Esophagus squamous epithelium (tissue), 5 donors: ENCODE measurements at regions not wholly inside any gene's neighbourhood (a gene's known extent, or its start where the extent isn't known, plus 50 kb on each side); places are given as distances from the start of the nearest gene placed in this dataset.
"Not testable (repeated sequence)": the region's sequence is repeated elsewhere in the genome, so short reads cannot be mapped to it uniquely, and the experiment has no call there.

Source experiments
- DNase-seq: peaks from one replicate; lab custom pipeline; 2025; lab: John Stamatoyannopoulos, UW
- H3K27ac ChIP-seq, 4 donors: fragments of 200-600 bp; sonication (generic); one replicate each; pipeline ENCODE4 v1.5.1; 2016 to 2019; ENCODE audit warnings: mild to moderate bottlenecking in 1 of 4
- H3K27me3 ChIP-seq, 4 donors: fragments of 200-600 bp; sonication (generic); 1 replicate in 3 of 4; 2 replicates in 1 of 4; pipeline versions ENCODE4 v1.5.1 to v1.6.0; 2017 to 2021; ENCODE audit warnings: antibody characterized with exemption in 1 of 4
- H3K36me3 ChIP-seq, 3 donors: fragments of 200-600 bp; sonication (generic); one replicate each; pipeline ENCODE4 v1.5.1; 2016 to 2019
- H3K4me1 ChIP-seq, 3 donors: fragments of 200-600 bp; sonication (generic); one replicate each; pipeline ENCODE4 v1.5.1; 2017 to 2019
- H3K4me3 ChIP-seq, 4 donors: fragments of 200-600 bp; sonication (generic); 1 replicate in 3 of 4; 2 replicates in 1 of 4; pipeline ENCODE4 v1.5.1; 2016 to 2019; ENCODE audit warnings: mild to moderate bottlenecking in 2 of 4, moderate library complexity in 1 of 4
- H3K9me3 ChIP-seq, 3 donors: fragments of 200-600 bp; sonication (generic); one replicate each; pipeline ENCODE4 v1.5.1; 2016 to 2019
- CTCF ChIP-seq, 6 experiments: fragments of 450-650 bp in 4 of 6; fragments of 200-600 bp in 2 of 6; sonication (generic) in 2 of 6; IDR thresholded peaks; one replicate each; pipeline ENCODE4 v1.5.1; 2016 to 2019; ENCODE audit warnings: antibody characterized with exemption in 6 of 6, mild to moderate bottlenecking in 4 of 6, moderate library complexity in 4 of 6
- POLR2A ChIP-seq, 4 donors: fragments of 450-650 bp; IDR thresholded peaks; one replicate each; pipeline ENCODE4 v1.6.1; 2017; ENCODE audit warnings: antibody characterized with exemption in 4 of 4, mild to moderate bottlenecking in 4 of 4, moderate library complexity in 3 of 4
- WGBS, 2 donors: methylation state at CpG; one replicate each; pipeline ENCODE4 v1.1.5; 2018; 5-methylcytosine and 5-hydroxymethylcytosine counted together
- intact Hi-C: fragments of 100-400 bp; cut with DNase I; formaldehyde crosslinking; loops from one replicate; pipeline ENCODE4 v1.15.0; 2022
- donor health status: DM: yes; HTN: yes; CAD: no.

DNA sequence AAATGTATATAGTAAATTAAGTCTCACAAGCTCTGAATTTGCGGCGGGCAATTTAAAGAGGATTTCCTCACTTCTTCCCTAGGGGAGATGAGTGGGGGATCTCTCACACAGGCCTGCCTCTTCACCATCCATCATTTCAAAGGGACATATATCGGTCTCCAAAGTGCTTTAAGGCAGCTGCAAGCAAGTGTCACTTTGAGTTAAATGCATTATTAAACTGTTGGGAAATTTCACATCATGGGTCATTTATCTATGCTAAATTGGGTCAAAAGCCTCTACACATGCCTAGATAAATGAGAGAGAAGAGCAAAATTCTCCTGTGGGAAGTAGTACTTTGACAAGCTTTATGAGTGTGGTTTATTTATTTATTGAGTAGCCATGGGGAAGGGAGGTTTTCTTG is 1106.1 kb upstream of the GOT2 start:
- H3K9me3 ChIP-seq, result peaks cover 0 to 4% (median 0%) of the 10 kb centered on the region in 3 donors
- intact Hi-C loops, result no loop called here
- no peaks in the 10 kb centered on the region for H3K4me1 ChIP-seq
- H3K4me3 ChIP-seq, result no peak overlapping the region
- H3K27ac ChIP-seq, result no peak overlapping the region
- 68 to 86% methylated on average over 3 of the region's 3 CpGs for WGBS, 2 donors
- no peak for DNase-seq
- no peaks in the 10 kb centered on the region for H3K27me3 ChIP-seq
- no peak for TF ChIP-seq POLR2A (IDR thresholded peaks at IDR 0.05)
- TF ChIP-seq CTCF (IDR thresholded peaks at IDR 0.05), result no peak
- no peaks in the 10 kb centered on the region for H3K36me3 ChIP-seq

DNA sequence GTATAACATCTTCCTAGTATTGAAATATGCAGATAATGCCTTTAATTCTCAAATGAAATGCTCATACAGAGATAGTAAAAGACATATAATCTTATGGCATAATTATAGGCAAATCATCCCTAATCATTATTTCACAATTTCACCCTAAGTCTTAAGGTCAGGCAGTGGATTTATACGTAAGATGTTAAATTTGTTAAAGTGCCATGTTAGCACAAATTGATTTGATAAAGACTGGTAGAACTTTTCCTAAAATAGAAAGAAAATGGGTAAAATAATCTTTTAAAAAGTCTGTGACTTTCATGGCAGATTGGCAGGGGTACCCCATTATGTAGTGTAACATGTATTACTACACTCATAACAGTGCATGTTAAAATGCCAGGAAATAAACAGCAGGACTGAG is 1092.7 kb upstream of the GOT2 start:
- WGBS, 2 donors, result 87 to 94% methylated on average over 1 of the region's 1 CpG
- Histone ChIP-seq H3K36me3 (no peaks in the 10 kb centered on the region), H3K4me3 (no peak overlapping the region), H3K9me3 (no peaks in the 10 kb centered on the region), H3K4me1 (no peaks in the 10 kb centered on the region), H3K27ac (no peak overlapping the region), H3K27me3 (no peaks in the 10 kb centered on the region)
- no peak for DNase-seq
- TF ChIP-seq CTCF (IDR thresholded peaks at IDR 0.05) (no peak), POLR2A (IDR thresholded peaks at IDR 0.05) (no peak)
- intact Hi-C loops, result no loop called here

- DNase-seq, intact Hi-C loops, H3K27ac ChIP-seq, H3K36me3 ChIP-seq, H3K27me3 ChIP-seq, H3K4me1 ChIP-seq, H3K9me3 ChIP-seq, H3K4me3 ChIP-seq: not testable (repeated sequence)
- WGBS, 2 donors, result 100% methylated on average over 1 of the region's 11 CpGs; no CpG with 5 or more reads in 1 of the 2 donors
Measured at GRCh38 chr16:59809488-59809887, 1075.4 kb upstream of the GOT2 start.

DNA sequence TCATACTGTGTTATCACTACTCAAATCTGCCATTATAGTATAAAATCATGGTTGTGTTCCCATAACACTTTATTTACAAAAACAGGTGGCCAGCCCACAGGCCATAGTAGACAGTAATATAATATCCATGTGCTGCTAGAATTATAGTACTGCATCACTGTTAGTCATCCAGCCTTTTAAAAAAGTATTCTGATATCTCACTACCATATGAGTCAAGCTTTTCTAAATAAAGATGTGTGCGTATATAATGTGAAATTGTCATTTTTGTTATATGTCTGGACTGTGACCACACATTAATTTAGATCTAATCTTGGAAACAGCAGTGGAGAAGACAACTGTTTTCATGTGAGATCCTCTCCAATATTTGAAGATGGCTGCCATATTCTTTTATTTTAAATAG is 1049.1 kb upstream of the GOT2 start:
- Histone ChIP-seq H3K4me1 (no peaks in the 10 kb centered on the region), H3K27ac (no peak overlapping the region), H3K9me3 (no peaks in the 10 kb centered on the region), H3K36me3 (no peaks in the 10 kb centered on the region), H3K4me3 (no peak overlapping the region), H3K27me3 (no peaks in the 10 kb centered on the region)
- TF ChIP-seq POLR2A (IDR thresholded peaks at IDR 0.05) (no peak), CTCF (IDR thresholded peaks at IDR 0.05) (no peak)
- intact Hi-C loops, result no loop called here
- no peak for DNase-seq
- WGBS, 2 donors, result 74 to 76% methylated on average over 1 of the region's 1 CpG

DNA sequence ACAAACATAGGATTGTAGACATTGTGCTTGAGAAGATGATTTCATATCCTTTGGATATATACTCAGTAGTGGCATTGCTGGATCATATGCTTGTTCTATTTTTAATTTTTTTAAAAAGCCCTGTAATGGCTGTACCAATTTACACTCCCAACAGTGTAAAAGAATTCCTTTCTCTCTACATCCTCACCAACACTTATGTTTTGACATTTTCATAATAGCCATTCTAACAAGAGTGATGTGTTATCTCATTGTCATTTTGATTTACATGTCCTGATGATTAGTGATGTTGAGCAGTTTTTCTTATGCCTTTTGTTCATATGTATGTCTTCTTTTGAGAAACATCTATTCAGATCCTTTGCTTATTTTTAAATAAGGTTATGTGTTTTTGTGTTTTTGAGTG is 1039.2 kb upstream of the GOT2 start:
- Histone ChIP-seq H3K27ac (no peak overlapping the region), H3K4me1 (no peaks in the 10 kb centered on the region), H3K36me3 (no peaks in the 10 kb centered on the region), H3K27me3 (no peaks in the 10 kb centered on the region), H3K4me3 (no peak overlapping the region), H3K9me3 (no peaks in the 10 kb centered on the region)
- no peak for DNase-seq
- intact Hi-C loops, result no loop called here
- TF ChIP-seq POLR2A (IDR thresholded peaks at IDR 0.05) (no peak), CTCF (IDR thresholded peaks at IDR 0.05) (no peak)

GRCh38 chr16:59759296-59759695 is 1025.2 kb upstream of the GOT2 start:
- TF ChIP-seq CTCF (IDR thresholded peaks at IDR 0.05), result no peak
- TF ChIP-seq POLR2A (IDR thresholded peaks at IDR 0.05), result no peak
- WGBS, 2 donors, result 71 to 81% methylated on average over 3 of the region's 3 CpGs
- no peak for DNase-seq
- Histone ChIP-seq H3K36me3 (no peaks in the 10 kb centered on the region), H3K27me3 (no peaks in the 10 kb centered on the region), H3K27ac (no peak overlapping the region), H3K4me3 (no peak overlapping the region), H3K4me1 (no peaks in the 10 kb centered on the region), H3K9me3 (no peaks in the 10 kb centered on the region)
- intact Hi-C loops, result no loop called here
